Muscle layer of duodenum (tissue), 2 donors: ENCODE measurements at regions not wholly inside any gene's neighbourhood (a gene's known extent, or its start where the extent isn't known, plus 50 kb on each side); places are given as distances from the start of the nearest gene placed in this dataset.

Experiments
- H3K27ac ChIP-seq: one replicate; pipeline ENCODE4 v1.7.0; 2013; ENCODE audit warnings: mild to moderate bottlenecking, low read length
- H3K27me3 ChIP-seq: one replicate; pipeline ENCODE4 v1.7.0; 2013; ENCODE audit warnings: low read depth, mild to moderate bottlenecking, control low read depth, low read length
- H3K36me3 ChIP-seq, 2 donors: one replicate each; pipeline ENCODE4 v1.7.0; 2013; ENCODE audit warnings: low read length in 2 of 2, control low read depth in 1 of 2, mild to moderate bottlenecking in 1 of 2; ENCODE audit not compliant: insufficient read depth in 2 of 2, control insufficient read depth in 1 of 2
- H3K4me1 ChIP-seq, 2 donors: one replicate each; pipeline ENCODE4 v1.7.0; 2013; ENCODE audit warnings: low read length in 2 of 2, mild to moderate bottlenecking in 2 of 2, control low read depth in 1 of 2, moderate library complexity in 1 of 2; ENCODE audit not compliant: insufficient read depth in 2 of 2, control insufficient read depth in 1 of 2
- H3K4me3 ChIP-seq, 2 donors: one replicate each; pipeline ENCODE4 v1.7.0; 2013; ENCODE audit warnings: low read length in 2 of 2, low read depth in 1 of 2, mild to moderate bottlenecking in 1 of 2
- H3K9me3 ChIP-seq, 2 donors: one replicate each; pipeline ENCODE4 v1.7.0; 2013; ENCODE audit warnings: low read length in 2 of 2, control low read depth in 1 of 2, mild to moderate bottlenecking in 1 of 2; ENCODE audit not compliant: control insufficient read depth in 1 of 2
- donor health status: healthy.

GRCh38 chr2:226080334-226080733 lies 680.8 kb downstream of the NYAP2 start:
- Histone ChIP-seq H3K27ac (no peak overlapping the region), H3K27me3 (no peaks in the 10 kb centered on the region), H3K4me3 (no peak overlapping the region), H3K36me3 (no peaks in the 10 kb centered on the region), H3K9me3 (peaks cover 0 to 1% of the 10 kb centered on the region in 2 donors), H3K4me1 (no peaks in the 10 kb centered on the region)

GRCh38 chr2:226079671-226080181 lies 680.2 kb downstream of the NYAP2 start:
- H3K36me3 ChIP-seq: no peaks in the 10 kb centered on the region
- no peak overlapping the region for H3K27ac ChIP-seq
- H3K9me3 ChIP-seq: no peaks in the 10 kb centered on the region
- H3K27me3 ChIP-seq: no peaks in the 10 kb centered on the region
- no peaks in the 10 kb centered on the region for H3K4me1 ChIP-seq
- H3K4me3 ChIP-seq: no peak overlapping the region

GRCh38 chr2:226079196-226079595 lies 679.7 kb downstream of the NYAP2 start:
- H3K27ac ChIP-seq: no peak overlapping the region
- H3K36me3 ChIP-seq: no peaks in the 10 kb centered on the region
- H3K4me1 ChIP-seq: no peaks in the 10 kb centered on the region
- H3K27me3 ChIP-seq: no peaks in the 10 kb centered on the region
- H3K9me3 ChIP-seq: no peaks in the 10 kb centered on the region
- no peak overlapping the region for H3K4me3 ChIP-seq

- no peak overlapping the region for H3K27ac ChIP-seq
- no peaks in the 10 kb centered on the region for H3K4me1 ChIP-seq
- H3K27me3 ChIP-seq: no peaks in the 10 kb centered on the region
- H3K9me3 ChIP-seq: no peaks in the 10 kb centered on the region
- H3K36me3 ChIP-seq: no peaks in the 10 kb centered on the region
- H3K4me3 ChIP-seq: no peak overlapping the region
Measured at GRCh38 chr2:226078666-226079065, 679.2 kb downstream of the NYAP2 start.

GRCh38 chr2:226077841-226078240 lies 678.3 kb downstream of the NYAP2 start:
- H3K27ac ChIP-seq: no peak overlapping the region
- no peaks in the 10 kb centered on the region for H3K36me3 ChIP-seq
- no peaks in the 10 kb centered on the region for H3K9me3 ChIP-seq
- no peaks in the 10 kb centered on the region for H3K4me1 ChIP-seq
- H3K27me3 ChIP-seq: no peaks in the 10 kb centered on the region
- H3K4me3 ChIP-seq: no peak overlapping the region

GRCh38 chr2:226077031-226077430 lies 677.5 kb downstream of the NYAP2 start:
- no peaks in the 10 kb centered on the region for H3K36me3 ChIP-seq
- no peaks in the 10 kb centered on the region for H3K4me1 ChIP-seq
- no peak overlapping the region for H3K27ac ChIP-seq
- H3K27me3 ChIP-seq: no peaks in the 10 kb centered on the region
- H3K9me3 ChIP-seq: no peaks in the 10 kb centered on the region
- no peak overlapping the region for H3K4me3 ChIP-seq

DNA sequence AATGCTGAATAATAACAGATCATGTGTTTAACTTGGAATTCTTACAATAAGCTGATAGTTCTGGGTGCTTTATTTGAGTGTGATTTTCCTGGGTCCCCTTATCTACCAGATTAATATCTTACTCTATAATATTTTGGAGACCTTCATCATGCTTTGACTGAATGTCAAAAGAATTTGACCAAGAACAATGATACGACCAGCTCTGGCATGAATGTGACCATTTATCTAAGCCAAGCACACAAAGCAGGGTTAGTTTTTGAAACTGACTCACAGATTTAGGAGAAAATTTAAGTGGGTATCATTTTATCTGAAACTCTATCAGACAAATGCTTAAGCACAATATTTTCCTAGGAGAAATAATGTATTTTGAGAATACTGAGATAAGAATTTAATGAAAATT lies 677.0 kb downstream of the NYAP2 start:
- H3K27me3 ChIP-seq: no peaks in the 10 kb centered on the region
- no peaks in the 10 kb centered on the region for H3K36me3 ChIP-seq
- H3K4me1 ChIP-seq: no peaks in the 10 kb centered on the region
- no peak overlapping the region for H3K4me3 ChIP-seq
- H3K27ac ChIP-seq: no peak overlapping the region
- H3K9me3 ChIP-seq: no peaks in the 10 kb centered on the region

- Histone ChIP-seq H3K4me3 (no peak overlapping the region), H3K27ac (no peak overlapping the region), H3K36me3 (no peaks in the 10 kb centered on the region), H3K9me3 (no peaks in the 10 kb centered on the region), H3K4me1 (no peaks in the 10 kb centered on the region), H3K27me3 (no peaks in the 10 kb centered on the region)
Measured at GRCh38 chr2:226074391-226074790, 674.9 kb downstream of the NYAP2 start.

- no peak overlapping the region for H3K27ac ChIP-seq
- H3K4me1 ChIP-seq: no peaks in the 10 kb centered on the region
- H3K9me3 ChIP-seq: no peaks in the 10 kb centered on the region
- no peak overlapping the region for H3K4me3 ChIP-seq
- H3K36me3 ChIP-seq: no peaks in the 10 kb centered on the region
- no peaks in the 10 kb centered on the region for H3K27me3 ChIP-seq
Measured at GRCh38 chr2:226073496-226074160, 674.1 kb downstream of the NYAP2 start.

DNA sequence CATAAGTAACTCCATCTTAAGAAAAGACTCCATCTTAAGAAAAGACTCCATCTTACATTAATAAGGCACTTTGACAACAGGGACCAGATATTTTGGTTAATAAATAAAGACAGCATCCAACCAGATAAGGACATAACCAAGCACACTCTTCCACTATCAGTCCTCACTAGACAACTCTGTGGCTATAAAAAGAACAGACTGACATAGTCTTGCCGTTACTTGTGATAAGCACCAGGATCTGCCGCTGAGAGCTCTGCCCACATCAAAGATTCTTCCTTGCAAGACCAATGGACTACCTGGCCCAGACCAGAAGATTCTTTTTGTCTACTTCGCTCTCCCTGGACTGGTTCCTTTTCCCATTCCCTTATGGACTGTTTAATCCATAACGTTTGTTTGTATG lies 667.4 kb downstream of the NYAP2 start:
- H3K4me1 ChIP-seq: peaks cover 0 to 5% of the 10 kb centered on the region in 2 donors
- no peaks in the 10 kb centered on the region for H3K9me3 ChIP-seq
- no peak overlapping the region for H3K27ac ChIP-seq
- no peaks in the 10 kb centered on the region for H3K36me3 ChIP-seq
- no peaks in the 10 kb centered on the region for H3K27me3 ChIP-seq
- no peak overlapping the region for H3K4me3 ChIP-seq

DNA sequence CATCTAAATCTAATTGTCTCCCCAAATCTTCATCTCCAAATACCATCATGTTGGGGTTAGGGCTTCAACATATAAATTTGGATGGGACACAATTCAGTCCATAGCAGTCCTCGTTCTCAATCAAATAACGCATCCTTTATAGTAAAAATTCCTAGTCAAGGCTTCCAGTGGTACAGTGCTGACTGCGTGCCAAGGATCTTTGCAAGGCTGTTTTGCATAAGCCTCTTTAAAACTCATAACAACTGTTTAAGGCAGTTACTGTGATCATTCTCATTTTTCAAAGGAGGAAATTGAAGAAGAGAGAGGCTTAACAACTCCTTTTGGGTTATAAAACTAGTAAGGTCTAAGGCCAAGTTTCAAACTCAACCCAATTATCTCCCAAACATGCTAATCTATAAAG lies 666.9 kb downstream of the NYAP2 start:
- Histone ChIP-seq H3K27ac (no peak overlapping the region), H3K4me3 (no peak overlapping the region), H3K9me3 (no peaks in the 10 kb centered on the region), H3K27me3 (no peaks in the 10 kb centered on the region), H3K4me1 (peaks cover 0 to 5% of the 10 kb centered on the region in 2 donors), H3K36me3 (no peaks in the 10 kb centered on the region)

- peaks cover 0 to 5% of the 10 kb centered on the region in 2 donors for H3K4me1 ChIP-seq
- no peaks in the 10 kb centered on the region for H3K9me3 ChIP-seq
- H3K4me3 ChIP-seq: no peak overlapping the region
- H3K36me3 ChIP-seq: no peaks in the 10 kb centered on the region
- H3K27ac ChIP-seq: no peak overlapping the region
- no peaks in the 10 kb centered on the region for H3K27me3 ChIP-seq
Measured at GRCh38 chr2:226064932-226065570, 665.5 kb downstream of the NYAP2 start.
